ENCODE measurements at regions not wholly inside any gene's neighbourhood (a gene's known extent, or its start where the extent isn't known, plus 50 kb on each side); places are given as distances from the start of the nearest gene placed in this dataset.

GRCh38 chr1:4962836-4963235 lies 308.4 kb downstream of the AJAP1 start:
- peak; percentile 40 for DNase-seq (ENCODE audit: low read depth)
- TF ChIP-seq CTCF (conservative IDR thresholded peaks at IDR 0.05; ENCODE audit: low read depth, low read length), result no peak
- H3K4me3 ChIP-seq (ENCODE audit: low read depth, low read length), result peak overlapping the region; percentile 31

GRCh38 chr1:4961935-4962645 lies 307.7 kb downstream of the AJAP1 start:
- no peak for TF ChIP-seq CTCF (conservative IDR thresholded peaks at IDR 0.05; ENCODE audit: low read depth, low read length)
- no peak overlapping the region for H3K4me3 ChIP-seq (ENCODE audit: low read depth, low read length)
- no peak for DNase-seq (ENCODE audit: low read depth)

- TF ChIP-seq CTCF (conservative IDR thresholded peaks at IDR 0.05; ENCODE audit: low read depth, low read length), result no peak
- H3K4me3 ChIP-seq (ENCODE audit: low read depth, low read length), result no peak overlapping the region
- DNase-seq (ENCODE audit: low read depth), result no peak
Observed at GRCh38 chr1:4960782-4961475, 306.5 kb downstream of the AJAP1 start.

- DNase-seq (ENCODE audit: low read depth), result no peak
Observed at GRCh38 chr1:4960336-4960735, 305.9 kb downstream of the AJAP1 start.

GRCh38 chr1:4959216-4959615 lies 304.8 kb downstream of the AJAP1 start:
- H3K4me3 ChIP-seq (ENCODE audit: low read depth, low read length), result no peak overlapping the region
- no peak for TF ChIP-seq CTCF (conservative IDR thresholded peaks at IDR 0.05; ENCODE audit: low read depth, low read length)
- DNase-seq (ENCODE audit: low read depth), result no peak

More at GRCh38 chr1:4960336-4960735, 305.9 kb downstream of the AJAP1 start:
- no peak overlapping the region for H3K4me3 ChIP-seq (ENCODE audit: low read depth, low read length)
- TF ChIP-seq CTCF (conservative IDR thresholded peaks at IDR 0.05; ENCODE audit: low read depth, low read length), result no peak

- no peak for DNase-seq (ENCODE audit: low read depth)
- TF ChIP-seq CTCF (conservative IDR thresholded peaks at IDR 0.05; ENCODE audit: low read depth, low read length), result no peak
- no peak overlapping the region for H3K4me3 ChIP-seq (ENCODE audit: low read depth, low read length)
Observed at GRCh38 chr1:4957027-4957426, 302.6 kb downstream of the AJAP1 start.

All from epithelial cell of proximal tubule (primary cell).